PC-3 (cell line): ENCODE measurements at regions not wholly inside any gene's neighbourhood (a gene's known extent, or its start where the extent isn't known, plus 50 kb on each side); places are given as distances from the start of the nearest gene placed in this dataset.

Experiments
- CTCF ChIP-seq: fragments of 300-600 bp; sonication (generic); conservative IDR thresholded peaks from 2 replicates; pipeline ENCODE4 v1.5.1; 2017; ENCODE audit warnings: antibody characterized with exemption, low read depth, mild to moderate bottlenecking, low read length
- EZH2 ChIP-seq: fragments of 300-600 bp; sonication (generic); IDR thresholded peaks from one replicate; pipeline ENCODE4 v1.6.1; 2017; ENCODE audit warnings: antibody characterized with exemption, mild to moderate bottlenecking, low read length; ENCODE audit not compliant: unreplicated experiment

- no peak for TF ChIP-seq CTCF
- no peak for TF ChIP-seq EZH2
Observed at GRCh38 chr9:89903141-89903475, 298.3 kb downstream of the GADD45G start.
